ENCODE measurements at regions not wholly inside any gene's neighbourhood (a gene's known extent, or its start where the extent isn't known, plus 50 kb on each side); places are given as distances from the start of the nearest gene placed in this dataset.

GRCh38 chr3:148128136-148128535 lies 569.6 kb upstream of the AGTR1 start:
- peaks cover 10% of the 10 kb centered on the region for H3K9me3 Mint-ChIP-seq
- no peak overlapping the region for H3K4me3 Mint-ChIP-seq
- intact Hi-C loops (cut with micrococcal nuclease), result no loop called here
- no peaks in the 10 kb centered on the region for H3K36me3 Mint-ChIP-seq (ENCODE audit: low read depth)
- H3K27me3 Mint-ChIP-seq, result no peaks in the 10 kb centered on the region
- no peaks in the 10 kb centered on the region for H3K4me1 Mint-ChIP-seq (ENCODE audit: low read depth)
- no peak overlapping the region for H3K27ac Mint-ChIP-seq

- no peak overlapping the region for H3K27ac Mint-ChIP-seq
- intact Hi-C loops (cut with micrococcal nuclease), result no loop called here
- H3K27me3 Mint-ChIP-seq, result no peaks in the 10 kb centered on the region
- H3K4me3 Mint-ChIP-seq, result no peak overlapping the region
- H3K4me1 Mint-ChIP-seq (ENCODE audit: low read depth), result no peaks in the 10 kb centered on the region
- peaks cover 19% of the 10 kb centered on the region for H3K9me3 Mint-ChIP-seq
- no peaks in the 10 kb centered on the region for H3K36me3 Mint-ChIP-seq (ENCODE audit: low read depth)
These were observed 565.6 kb upstream of the AGTR1 start for GRCh38 chr3:148131990-148132638.

GRCh38 chr3:148136816-148137215 lies 560.9 kb upstream of the AGTR1 start:
- H3K9me3 Mint-ChIP-seq, result peaks cover 19% of the 10 kb centered on the region
- H3K36me3 Mint-ChIP-seq (ENCODE audit: low read depth), result no peaks in the 10 kb centered on the region
- intact Hi-C loops (cut with micrococcal nuclease), result no loop called here
- H3K4me3 Mint-ChIP-seq, result no peak overlapping the region
- H3K4me1 Mint-ChIP-seq (ENCODE audit: low read depth), result no peaks in the 10 kb centered on the region
- H3K27ac Mint-ChIP-seq, result no peak overlapping the region
- no peaks in the 10 kb centered on the region for H3K27me3 Mint-ChIP-seq

GRCh38 chr3:148146241-148146640 lies 551.5 kb upstream of the AGTR1 start:
- Mint-ChIP-seq H3K4me3 (no peak overlapping the region), H3K36me3 (ENCODE audit: low read depth) (no peaks in the 10 kb centered on the region), H3K27ac (no peak overlapping the region), H3K9me3 (no peaks in the 10 kb centered on the region), H3K27me3 (no peaks in the 10 kb centered on the region), H3K4me1 (ENCODE audit: low read depth) (no peaks in the 10 kb centered on the region)
- intact Hi-C loops (cut with micrococcal nuclease), result no loop called here

GRCh38 chr3:148146947-148147826 lies 550.5 kb upstream of the AGTR1 start:
- no peaks in the 10 kb centered on the region for H3K27me3 Mint-ChIP-seq
- no peaks in the 10 kb centered on the region for H3K4me1 Mint-ChIP-seq (ENCODE audit: low read depth)
- no peaks in the 10 kb centered on the region for H3K9me3 Mint-ChIP-seq
- intact Hi-C loops (cut with micrococcal nuclease), result no loop called here
- H3K4me3 Mint-ChIP-seq, result no peak overlapping the region
- no peak overlapping the region for H3K27ac Mint-ChIP-seq
- no peaks in the 10 kb centered on the region for H3K36me3 Mint-ChIP-seq (ENCODE audit: low read depth)

GRCh38 chr3:148147903-148148302 lies 549.8 kb upstream of the AGTR1 start:
- Mint-ChIP-seq H3K4me1 (ENCODE audit: low read depth) (no peaks in the 10 kb centered on the region), H3K27ac (no peak overlapping the region), H3K4me3 (no peak overlapping the region), H3K36me3 (ENCODE audit: low read depth) (no peaks in the 10 kb centered on the region), H3K9me3 (no peaks in the 10 kb centered on the region), H3K27me3 (no peaks in the 10 kb centered on the region)
- intact Hi-C loops (cut with micrococcal nuclease), result no loop called here

GRCh38 chr3:148149556-148149955 lies 548.1 kb upstream of the AGTR1 start:
- H3K9me3 Mint-ChIP-seq, result no peaks in the 10 kb centered on the region
- H3K4me3 Mint-ChIP-seq, result no peak overlapping the region
- H3K27me3 Mint-ChIP-seq, result no peaks in the 10 kb centered on the region
- no peak overlapping the region for H3K27ac Mint-ChIP-seq
- intact Hi-C loops (cut with micrococcal nuclease), result no loop called here
- no peaks in the 10 kb centered on the region for H3K36me3 Mint-ChIP-seq (ENCODE audit: low read depth)
- no peaks in the 10 kb centered on the region for H3K4me1 Mint-ChIP-seq (ENCODE audit: low read depth)

- intact Hi-C loops (cut with micrococcal nuclease), result no loop called here
- H3K4me3 Mint-ChIP-seq, result no peak overlapping the region
- no peaks in the 10 kb centered on the region for H3K36me3 Mint-ChIP-seq (ENCODE audit: low read depth)
- no peaks in the 10 kb centered on the region for H3K27me3 Mint-ChIP-seq
- no peaks in the 10 kb centered on the region for H3K9me3 Mint-ChIP-seq
- no peaks in the 10 kb centered on the region for H3K4me1 Mint-ChIP-seq (ENCODE audit: low read depth)
- H3K27ac Mint-ChIP-seq, result no peak overlapping the region
These were observed 547.6 kb upstream of the AGTR1 start for GRCh38 chr3:148150141-148150540.

GRCh38 chr3:148158210-148158609 lies 539.5 kb upstream of the AGTR1 start:
- H3K27ac Mint-ChIP-seq, result no peak overlapping the region
- peaks cover 1% of the 10 kb centered on the region for H3K27me3 Mint-ChIP-seq
- H3K4me1 Mint-ChIP-seq (ENCODE audit: low read depth), result no peaks in the 10 kb centered on the region
- H3K4me3 Mint-ChIP-seq, result no peak overlapping the region
- no peaks in the 10 kb centered on the region for H3K36me3 Mint-ChIP-seq (ENCODE audit: low read depth)
- H3K9me3 Mint-ChIP-seq, result no peaks in the 10 kb centered on the region
- intact Hi-C loops (cut with micrococcal nuclease), result no loop called here

- Mint-ChIP-seq H3K27ac (no peak overlapping the region), H3K36me3 (ENCODE audit: low read depth) (no peaks in the 10 kb centered on the region), H3K4me1 (ENCODE audit: low read depth) (no peaks in the 10 kb centered on the region), H3K27me3 (peaks cover 1% of the 10 kb centered on the region), H3K4me3 (no peak overlapping the region), H3K9me3 (no peaks in the 10 kb centered on the region)
- intact Hi-C loops (cut with micrococcal nuclease), result no loop called here
These were observed 535.6 kb upstream of the AGTR1 start for GRCh38 chr3:148162132-148162531.

- intact Hi-C loops (cut with micrococcal nuclease), result no loop called here
- H3K27me3 Mint-ChIP-seq, result no peaks in the 10 kb centered on the region
- H3K36me3 Mint-ChIP-seq (ENCODE audit: low read depth), result no peaks in the 10 kb centered on the region
- no peak overlapping the region for H3K4me3 Mint-ChIP-seq
- no peaks in the 10 kb centered on the region for H3K4me1 Mint-ChIP-seq (ENCODE audit: low read depth)
- no peak overlapping the region for H3K27ac Mint-ChIP-seq
- H3K9me3 Mint-ChIP-seq, result no peaks in the 10 kb centered on the region
These were observed 529.4 kb upstream of the AGTR1 start for GRCh38 chr3:148168347-148168746.

GRCh38 chr3:148173851-148174250 lies 523.9 kb upstream of the AGTR1 start:
- Mint-ChIP-seq H3K27me3 (no peaks in the 10 kb centered on the region), H3K27ac (no peak overlapping the region), H3K36me3 (ENCODE audit: low read depth) (no peaks in the 10 kb centered on the region), H3K9me3 (no peaks in the 10 kb centered on the region), H3K4me3 (no peak overlapping the region), H3K4me1 (ENCODE audit: low read depth) (no peaks in the 10 kb centered on the region)
- intact Hi-C loops (cut with micrococcal nuclease), result no loop called here

GRCh38 chr3:148175214-148175613 lies 522.5 kb upstream of the AGTR1 start:
- H3K4me3 Mint-ChIP-seq, result no peak overlapping the region
- intact Hi-C loops (cut with micrococcal nuclease), result no loop called here
- no peaks in the 10 kb centered on the region for H3K4me1 Mint-ChIP-seq (ENCODE audit: low read depth)

GRCh38 chr3:148178503-148178902 lies 519.2 kb upstream of the AGTR1 start:
- Mint-ChIP-seq H3K27ac (no peak overlapping the region), H3K4me1 (ENCODE audit: low read depth) (no peaks in the 10 kb centered on the region), H3K9me3 (no peaks in the 10 kb centered on the region), H3K36me3 (ENCODE audit: low read depth) (no peaks in the 10 kb centered on the region), H3K27me3 (no peaks in the 10 kb centered on the region), H3K4me3 (no peak overlapping the region)
- intact Hi-C loops (cut with micrococcal nuclease), result no loop called here

More at GRCh38 chr3:148175214-148175613, 522.5 kb upstream of the AGTR1 start:
- no peaks in the 10 kb centered on the region for H3K9me3 Mint-ChIP-seq
- H3K27me3 Mint-ChIP-seq, result no peaks in the 10 kb centered on the region
- no peaks in the 10 kb centered on the region for H3K36me3 Mint-ChIP-seq (ENCODE audit: low read depth)
- H3K27ac Mint-ChIP-seq, result no peak overlapping the region
